Stimulated activated naive CD8-positive, alpha-beta T cell treated with anti-CD3 and anti-CD28 coated beads, Interleukin-15, amount 100 ng/mL, for 72 hours (primary cell): ENCODE measurements at regions not wholly inside any gene's neighbourhood (a gene's known extent, or its start where the extent isn't known, plus 50 kb on each side); places are given as distances from the start of the nearest gene placed in this dataset.
"Not testable (repeated sequence)": the region's sequence is repeated elsewhere in the genome, so short reads cannot be mapped to it uniquely, and the experiment has no call there.

Experiments
- ATAC-seq: fragments of 150-1000 bp; cut with Tn5 transposase; 2 replicates; pipeline ENCODE4 v1.10.0; 2021; ENCODE audit warnings: mild to moderate bottlenecking, moderate library complexity
- DNase-seq, 2 donors: peaks; one replicate each; pipeline ENCODE4 v3.0.0; 2021 to 2022
- H3K27ac Mint-ChIP-seq, 2 donors: one replicate each; pipeline ENCODE4 v1.8.0; 2022; ENCODE audit warnings: mild to moderate bottlenecking in 2 of 2, mixed read lengths in 2 of 2, moderate library complexity in 2 of 2
- H3K27me3 Mint-ChIP-seq: one replicate; pipeline ENCODE4 v1.8.0; 2022; ENCODE audit warnings: mixed read lengths
- H3K4me1 Mint-ChIP-seq: one replicate; pipeline ENCODE4 v1.8.0; 2022; ENCODE audit warnings: mild to moderate bottlenecking, mixed read lengths
- H3K4me3 Mint-ChIP-seq, 2 donors: one replicate each; pipeline ENCODE4 v1.8.0; 2022; ENCODE audit warnings: mild to moderate bottlenecking in 2 of 2, mixed read lengths in 2 of 2, moderate library complexity in 1 of 2
- H3K9me3 Mint-ChIP-seq, 2 donors: one replicate each; pipeline ENCODE4 v1.8.0; 2022; ENCODE audit warnings: mixed read lengths in 2 of 2

DNA sequence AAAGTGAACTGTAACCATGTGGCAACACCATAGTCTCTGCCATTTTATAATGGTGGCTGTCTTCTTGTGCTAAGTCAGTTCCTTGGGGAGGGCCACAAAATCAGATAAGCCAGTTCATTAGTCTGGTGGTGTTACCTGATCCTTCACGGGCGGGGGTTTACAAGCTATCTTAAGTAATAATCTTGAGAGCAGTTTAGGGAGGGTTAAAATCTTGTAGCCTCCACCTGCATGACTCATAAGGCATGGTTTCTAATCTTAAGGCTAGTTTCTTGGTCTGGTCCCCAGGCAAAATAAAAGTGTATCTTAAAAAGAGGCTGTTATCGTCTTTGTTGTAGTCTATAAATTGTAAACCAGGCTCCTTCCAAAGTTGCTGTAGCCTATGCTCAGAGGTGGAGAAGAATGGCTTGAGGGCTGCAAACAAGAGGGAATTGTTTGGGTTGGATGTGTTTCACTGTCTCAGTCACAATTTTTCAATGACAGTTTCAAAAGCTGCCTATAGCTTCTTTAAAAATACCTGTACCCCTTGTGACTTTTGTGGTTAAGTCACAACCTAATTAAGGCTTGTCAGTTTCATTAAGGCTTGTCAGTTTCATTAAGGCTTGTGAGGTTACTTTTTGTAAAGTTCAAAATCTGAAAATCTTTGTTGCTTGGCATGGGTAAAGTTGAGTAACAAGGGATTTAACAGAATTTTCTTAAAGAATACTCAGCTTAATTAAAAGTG lies 135.7 kb downstream of the RPS4Y2 start:
- ATAC-seq (peak; percentile 68), DNase-seq (no peak)
- Mint-ChIP-seq H3K27ac (no peak overlapping the region), H3K27me3 (no peaks in the 10 kb centered on the region), H3K9me3 (peaks cover 0 to 5% of the 10 kb centered on the region in 2 donors), H3K4me1 (peaks cover 10% of the 10 kb centered on the region), H3K4me3 (peak overlapping the region in 1 of 2 donors; percentile 18)

DNA sequence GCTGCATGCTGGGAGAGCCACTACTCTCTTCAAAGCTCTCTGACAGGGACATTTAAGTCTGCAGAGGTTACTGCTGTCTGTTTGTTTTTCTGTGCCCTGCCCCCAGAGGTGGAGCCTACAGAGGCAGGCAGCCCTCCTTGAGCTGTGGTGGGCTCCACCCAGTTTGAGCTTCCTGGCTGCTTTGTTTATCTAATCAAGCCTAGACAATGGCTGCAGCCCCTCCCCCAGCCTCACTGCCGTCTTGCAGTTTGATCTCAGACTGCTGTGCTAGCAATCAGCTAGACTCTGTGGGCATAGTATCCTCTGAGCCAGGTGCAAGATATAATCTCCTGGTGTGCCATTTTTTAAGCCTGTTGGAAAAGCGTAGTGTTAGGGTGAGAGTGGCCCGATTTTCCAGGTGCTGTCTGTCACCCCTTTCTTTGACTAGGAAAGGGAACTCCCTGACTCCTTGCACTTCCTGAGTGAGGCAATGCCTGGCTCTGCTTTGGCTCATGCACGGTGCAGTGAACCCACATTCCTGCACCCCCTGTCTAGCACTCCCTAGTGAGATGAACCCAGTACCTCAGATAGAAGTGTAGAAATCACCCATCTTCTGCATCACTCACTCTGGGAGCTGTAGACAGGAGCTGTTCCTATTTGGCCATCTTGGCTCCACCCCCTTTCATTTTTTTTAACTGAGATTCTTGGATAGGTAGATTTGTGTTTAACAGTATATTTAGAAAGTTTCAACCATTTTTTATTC lies 169.6 kb downstream of the RPS4Y2 start:
- Mint-ChIP-seq H3K4me3 (peak overlapping the region; percentile 45 to 63), H3K4me1 (peaks cover 13% of the 10 kb centered on the region), H3K9me3 (peaks cover 29 to 43% of the 10 kb centered on the region in 2 donors)
- not testable (repeated sequence) for H3K27me3 Mint-ChIP-seq, ATAC-seq, H3K27ac Mint-ChIP-seq
- DNase-seq: peak; percentile 0 to 15

DNA sequence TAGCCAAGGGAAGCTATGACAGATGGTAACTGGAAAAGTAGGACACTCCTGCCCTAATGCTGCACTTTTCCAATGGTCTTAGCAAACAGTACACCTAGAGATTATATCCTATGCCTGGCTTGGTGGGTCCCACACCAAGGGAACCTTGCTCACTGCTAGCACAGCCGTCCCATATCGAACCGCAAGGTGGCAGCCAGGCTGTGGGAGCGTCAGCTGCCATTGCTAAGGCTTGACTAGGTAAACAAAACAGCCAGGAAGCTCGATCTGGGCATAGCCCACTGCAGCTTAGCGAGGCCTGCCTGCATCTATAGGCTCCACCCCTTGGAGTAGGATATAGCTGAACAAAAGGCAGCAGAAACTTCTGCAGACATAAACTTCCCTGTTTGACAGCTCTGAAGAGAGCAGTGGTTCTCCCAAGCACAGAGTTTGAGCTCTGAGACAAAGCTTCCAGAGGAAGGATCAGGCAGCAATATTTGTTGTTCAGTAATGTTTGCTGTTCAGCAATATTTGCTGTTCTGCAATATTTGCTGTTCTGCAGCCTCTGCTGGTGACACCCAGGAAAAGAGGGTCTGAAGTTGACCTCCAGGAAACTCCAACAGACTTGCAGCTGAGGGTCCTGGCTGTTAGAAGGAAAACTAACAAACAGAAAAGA lies 173.9 kb downstream of the RPS4Y2 start:
- DNase-seq (no peak), ATAC-seq (no peak)
- Mint-ChIP-seq H3K27me3 (no peaks in the 10 kb centered on the region), H3K4me1 (peaks cover 10% of the 10 kb centered on the region), H3K27ac (no peak overlapping the region), H3K4me3 (no peak overlapping the region), H3K9me3 (peaks cover 15 to 27% of the 10 kb centered on the region in 2 donors)

DNA sequence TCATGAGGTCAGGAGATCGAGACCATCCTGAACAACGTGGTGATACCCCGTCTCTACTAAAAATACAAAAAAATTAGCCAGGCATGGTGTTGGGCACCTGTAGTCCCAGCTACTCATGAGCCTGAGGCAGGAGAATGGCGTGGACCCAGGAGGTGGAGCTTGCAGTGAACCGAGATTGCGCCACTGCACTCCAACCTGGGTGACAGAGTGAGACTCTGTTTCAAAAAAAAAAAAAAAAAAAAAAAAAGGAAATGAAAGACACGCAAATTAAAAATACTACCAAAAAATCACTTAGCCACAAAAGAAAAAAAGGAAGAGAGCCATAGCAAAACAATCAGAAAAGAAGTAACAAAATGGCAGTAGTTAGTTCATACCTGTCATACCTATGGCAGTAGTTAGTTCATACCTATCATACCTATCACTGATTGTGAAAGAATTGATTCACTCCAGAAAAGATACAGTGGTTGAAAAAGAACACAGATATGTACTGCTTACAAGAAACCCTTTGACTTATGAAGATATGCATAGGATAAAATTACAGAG lies 180.9 kb downstream of the RPS4Y2 start:
- not testable (repeated sequence) for H3K4me1 Mint-ChIP-seq, H3K4me3 Mint-ChIP-seq, DNase-seq, H3K27me3 Mint-ChIP-seq, ATAC-seq, H3K27ac Mint-ChIP-seq
- peaks cover 15 to 32% of the 10 kb centered on the region in 2 donors for H3K9me3 Mint-ChIP-seq

DNA sequence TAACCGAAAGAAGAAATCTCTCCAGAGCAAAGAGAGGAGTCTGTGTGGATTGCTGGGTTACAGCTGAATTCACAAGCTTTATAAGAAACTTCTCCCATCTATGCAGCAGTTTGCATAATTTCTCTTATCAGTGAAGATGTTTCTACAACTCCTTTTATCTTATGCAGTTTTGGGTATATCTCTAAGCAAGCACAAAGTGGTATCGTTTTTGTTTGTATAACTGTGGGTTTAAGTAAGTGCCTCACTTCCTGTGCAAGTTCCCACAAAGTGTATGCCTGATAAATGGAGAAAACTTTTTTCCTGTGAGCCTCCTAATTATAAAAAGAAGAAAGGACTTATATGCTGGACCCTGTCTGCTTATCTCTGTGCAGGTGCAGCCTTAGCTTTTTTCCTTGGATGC lies 205.6 kb downstream of the RPS4Y2 start:
- H3K4me3 Mint-ChIP-seq: no peak overlapping the region
- ATAC-seq (no peak), DNase-seq (no peak)
- H3K27ac Mint-ChIP-seq: peak overlapping the region in 1 of 2 donors; percentile 23
- H3K9me3 Mint-ChIP-seq: peaks cover 0 to 15% of the 10 kb centered on the region in 2 donors
- no peaks in the 10 kb centered on the region for H3K27me3 Mint-ChIP-seq
- peaks cover 17% of the 10 kb centered on the region for H3K4me1 Mint-ChIP-seq

DNA sequence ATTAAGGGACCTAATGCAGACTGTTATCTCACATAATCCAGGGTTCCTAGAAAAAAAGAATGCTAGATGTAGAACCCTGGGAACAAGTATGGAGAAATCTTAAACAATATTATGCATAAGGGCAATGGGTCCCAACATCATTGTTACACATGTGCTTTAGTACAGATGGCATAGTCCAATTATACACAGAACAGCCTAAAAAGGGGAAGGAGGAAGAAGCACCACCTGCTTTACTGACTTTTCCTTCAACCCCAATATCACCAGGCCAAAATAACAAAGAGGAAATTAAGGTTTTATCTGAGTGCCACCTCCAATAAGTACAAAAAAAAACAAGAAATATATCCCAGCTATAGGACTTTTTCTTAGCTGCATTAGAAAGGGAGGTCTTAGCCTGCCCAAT lies 211.9 kb downstream of the RPS4Y2 start:
- Mint-ChIP-seq H3K27ac (no peak overlapping the region), H3K4me3 (no peak overlapping the region), H3K4me1 (no peaks in the 10 kb centered on the region), H3K9me3 (peaks cover 0 to 15% of the 10 kb centered on the region in 2 donors), H3K27me3 (no peaks in the 10 kb centered on the region)
- ATAC-seq: no peak
- DNase-seq: no peak

DNA sequence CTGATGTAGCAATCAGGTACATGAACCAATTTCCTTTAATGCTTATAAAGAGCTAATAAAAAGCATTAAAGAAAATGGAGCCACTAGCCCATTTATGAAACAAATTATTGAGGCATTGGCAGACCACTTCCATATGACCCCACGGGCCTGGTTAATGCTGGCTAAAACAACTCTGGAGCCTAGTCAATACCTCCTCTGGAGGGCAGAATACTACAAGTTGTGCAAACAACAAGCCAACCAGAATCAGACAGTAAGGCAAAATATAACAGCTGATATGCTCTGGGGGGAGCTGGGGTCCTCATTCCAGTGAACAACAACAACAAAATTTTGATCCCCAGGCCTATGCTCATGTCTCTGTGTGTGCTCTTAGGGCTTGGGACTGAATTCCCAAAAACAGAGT lies 212.3 kb downstream of the RPS4Y2 start:
- Mint-ChIP-seq H3K4me1 (no peaks in the 10 kb centered on the region), H3K9me3 (peaks cover 0 to 15% of the 10 kb centered on the region in 2 donors), H3K4me3 (no peak overlapping the region), H3K27me3 (no peaks in the 10 kb centered on the region), H3K27ac (peak overlapping the region in 1 of 2 donors; percentile 55)
- DNase-seq (no peak), ATAC-seq (peak; percentile 69)

DNA sequence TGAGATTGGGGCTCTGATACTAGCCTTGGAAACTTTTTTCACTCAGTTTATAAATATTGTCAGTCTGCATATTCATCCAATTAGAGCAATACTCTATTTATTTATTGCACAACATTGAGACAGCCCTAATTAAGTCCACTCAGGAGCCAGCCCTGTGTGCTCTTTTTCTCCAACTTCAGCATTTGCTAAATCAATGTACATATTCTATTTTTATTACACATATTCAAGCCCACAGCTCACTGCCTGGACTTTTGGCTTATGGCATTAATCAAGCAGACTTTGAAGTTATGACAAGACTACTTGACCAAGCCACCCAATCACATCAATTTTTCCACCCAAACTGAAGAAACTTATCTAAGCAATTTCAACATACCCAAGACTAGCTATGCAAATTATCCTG lies 215.5 kb downstream of the RPS4Y2 start:
- no peak for DNase-seq
- Mint-ChIP-seq H3K9me3 (no peaks in the 10 kb centered on the region), H3K27me3 (no peaks in the 10 kb centered on the region), H3K27ac (no peak overlapping the region), H3K4me1 (no peaks in the 10 kb centered on the region), H3K4me3 (no peak overlapping the region)
- ATAC-seq: no peak

DNA sequence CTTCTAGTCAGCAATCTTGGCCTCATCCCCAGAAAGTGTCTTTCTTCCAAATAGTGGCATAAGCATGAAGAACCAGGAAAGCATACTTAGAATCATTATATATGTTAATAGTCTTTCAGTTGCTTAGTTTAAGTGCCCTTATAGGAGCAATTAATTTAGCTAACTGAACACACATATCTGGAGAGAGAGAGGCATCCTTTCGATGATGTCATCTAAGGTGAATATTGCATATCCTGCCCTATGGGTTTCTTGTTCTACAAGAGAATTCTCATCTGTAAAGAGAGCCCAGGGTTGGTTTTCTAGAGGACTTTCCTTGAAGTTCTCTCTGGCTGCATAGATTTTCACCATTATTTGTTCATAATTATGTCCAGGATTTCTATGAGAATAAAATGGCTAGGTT lies 230.1 kb downstream of the RPS4Y2 start:
- no peaks in the 10 kb centered on the region for H3K27me3 Mint-ChIP-seq
- peak; percentile 68 for ATAC-seq
- peaks cover 10% of the 10 kb centered on the region for H3K4me1 Mint-ChIP-seq
- no peak for DNase-seq
- peaks cover 0 to 4% of the 10 kb centered on the region in 2 donors for H3K9me3 Mint-ChIP-seq
- H3K4me3 Mint-ChIP-seq: no peak overlapping the region
- peak overlapping the region in 1 of 2 donors; percentile 34 for H3K27ac Mint-ChIP-seq

DNA sequence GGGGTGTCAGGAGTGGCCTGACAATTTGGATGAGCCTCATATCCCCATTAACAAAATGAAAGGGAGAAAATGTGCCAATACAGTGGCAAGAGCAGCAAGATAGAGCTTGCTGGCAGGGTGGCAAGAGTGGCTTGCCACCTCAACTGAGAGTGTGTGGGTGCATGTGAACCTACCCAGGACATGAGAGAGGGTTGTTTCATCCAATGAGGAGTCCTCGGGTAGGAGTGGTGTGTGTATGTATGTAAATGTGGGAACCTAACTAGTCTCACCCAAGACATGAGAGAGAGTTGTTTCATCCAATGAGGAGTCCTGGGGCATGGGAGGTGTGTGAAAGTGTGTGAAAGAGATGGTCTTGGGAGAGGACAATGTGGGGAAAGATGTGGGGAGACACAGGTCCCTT lies 234.2 kb downstream of the RPS4Y2 start:
- DNase-seq: no peak
- H3K27ac Mint-ChIP-seq: no peak overlapping the region
- peak; percentile 77 for ATAC-seq
- H3K9me3 Mint-ChIP-seq: no peaks in the 10 kb centered on the region
- peaks cover 19% of the 10 kb centered on the region for H3K4me1 Mint-ChIP-seq
- H3K27me3 Mint-ChIP-seq: no peaks in the 10 kb centered on the region
- H3K4me3 Mint-ChIP-seq: peak overlapping the region; percentile 21 to 46

DNA sequence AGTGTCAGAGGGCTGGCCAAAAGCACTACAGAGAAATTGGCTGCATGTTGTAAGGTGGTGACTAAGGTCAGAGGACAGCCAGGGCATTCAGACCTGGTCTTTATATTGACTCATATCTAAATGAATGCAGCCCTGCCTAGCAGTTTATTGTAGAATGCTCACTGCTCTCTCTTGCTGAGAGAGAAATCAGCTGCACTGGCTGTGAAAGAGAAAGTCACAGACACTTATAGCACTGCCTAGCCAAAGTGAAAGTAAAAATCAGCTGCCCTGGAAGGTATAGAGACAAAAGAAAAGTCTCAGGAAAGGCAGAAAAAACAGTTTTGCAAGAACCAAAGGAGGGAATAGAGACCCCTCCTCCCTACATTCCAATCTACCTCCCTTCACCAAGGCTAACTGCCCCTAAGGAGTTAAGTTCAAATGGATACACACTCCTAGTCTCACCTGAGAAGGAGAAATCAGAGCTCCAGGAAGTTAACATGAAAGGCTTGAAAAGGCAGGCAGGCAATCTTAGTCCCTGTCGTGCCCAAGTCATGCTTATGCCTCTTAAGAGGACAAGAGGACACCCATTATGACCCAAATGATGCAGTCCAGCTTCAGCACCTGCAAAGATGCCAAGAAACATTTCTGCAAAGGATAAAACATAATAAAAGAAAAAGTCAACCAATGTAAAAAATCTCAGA lies 235.1 kb downstream of the RPS4Y2 start:
- H3K27me3 Mint-ChIP-seq: no peaks in the 10 kb centered on the region
- H3K4me3 Mint-ChIP-seq: peak overlapping the region; percentile 46 to 58
- DNase-seq: no peak
- H3K4me1 Mint-ChIP-seq: peaks cover 19% of the 10 kb centered on the region
- peak overlapping the region in 1 of 2 donors; percentile 49 for H3K27ac Mint-ChIP-seq
- peak; percentile 90 for ATAC-seq
- H3K9me3 Mint-ChIP-seq: no peaks in the 10 kb centered on the region

DNA sequence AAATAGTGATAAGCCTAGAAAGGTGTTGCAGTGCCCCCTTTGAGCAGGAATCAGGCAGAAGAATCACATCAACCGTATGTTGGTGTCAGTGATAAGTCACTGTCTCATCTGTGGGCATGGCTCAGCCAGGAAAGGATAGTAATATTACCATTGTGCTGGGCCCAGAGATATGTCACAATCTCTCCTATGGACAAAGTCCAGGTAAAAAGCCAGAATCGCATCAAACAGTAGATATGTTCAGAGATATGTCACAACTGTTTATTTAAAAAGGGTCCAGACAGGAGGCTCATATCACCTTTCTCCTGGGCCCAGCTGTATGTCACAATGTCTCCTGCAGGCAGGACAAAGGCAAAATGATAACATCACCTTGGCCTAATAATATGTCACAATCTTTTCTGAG lies 241.4 kb downstream of the RPS4Y2 start:
- Mint-ChIP-seq H3K4me1 (peaks cover 26% of the 10 kb centered on the region), H3K9me3 (no peaks in the 10 kb centered on the region), H3K27me3 (no peaks in the 10 kb centered on the region), H3K27ac (no peak overlapping the region), H3K4me3 (peak overlapping the region; percentile 16 to 31)
- no peak for DNase-seq
- no peak for ATAC-seq

DNA sequence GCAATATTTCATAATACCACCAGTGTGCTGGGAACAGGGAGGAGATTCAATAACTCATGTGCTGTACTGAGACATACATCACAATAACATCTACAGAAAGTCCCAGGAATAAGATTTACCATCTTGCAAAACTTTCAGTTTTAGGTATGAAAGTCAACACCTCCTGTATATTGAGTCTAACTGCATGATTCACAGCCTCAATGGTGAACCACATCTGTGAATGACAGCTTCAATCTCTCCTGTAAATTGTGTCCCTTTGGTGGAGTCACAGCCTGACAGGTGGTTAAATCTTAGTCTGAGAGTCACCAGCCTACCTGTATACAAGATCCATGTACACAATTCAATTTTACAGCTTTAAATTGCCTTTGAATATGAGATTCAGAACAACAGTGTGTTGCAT lies 242.1 kb downstream of the RPS4Y2 start:
- DNase-seq: peak in 1 of 2 donors; percentile 60

DNA sequence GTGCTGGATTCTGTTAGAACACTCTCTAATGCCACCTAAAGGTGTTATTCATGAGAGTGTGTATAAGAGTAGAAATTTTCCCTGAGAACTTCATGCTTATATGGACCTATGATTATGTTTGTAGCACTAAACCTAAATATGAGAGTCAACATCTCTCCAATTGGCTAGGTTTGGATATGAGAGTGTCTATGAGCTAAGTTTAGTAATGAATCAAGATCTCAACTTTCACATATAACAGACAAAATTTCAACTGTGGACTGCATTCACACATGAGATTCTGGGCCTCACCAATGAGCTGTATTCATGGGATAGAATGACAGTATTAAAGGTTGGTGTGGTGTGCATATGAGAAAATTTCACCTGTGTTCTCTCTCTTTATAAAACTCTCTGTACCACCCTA lies 242.6 kb downstream of the RPS4Y2 start:
- ATAC-seq (peak; percentile 56), DNase-seq (no peak)
- no peaks in the 10 kb centered on the region for H3K9me3 Mint-ChIP-seq
- no peaks in the 10 kb centered on the region for H3K27me3 Mint-ChIP-seq
- peaks cover 32% of the 10 kb centered on the region for H3K4me1 Mint-ChIP-seq
- H3K4me3 Mint-ChIP-seq: peak overlapping the region in 1 of 2 donors; percentile 17
- H3K27ac Mint-ChIP-seq: no peak overlapping the region

More for the DNA sequence above, 242.1 kb downstream of the RPS4Y2 start:
- no peaks in the 10 kb centered on the region for H3K27me3 Mint-ChIP-seq
- H3K9me3 Mint-ChIP-seq: no peaks in the 10 kb centered on the region
- H3K27ac Mint-ChIP-seq: peak overlapping the region in 1 of 2 donors; percentile 47
- H3K4me3 Mint-ChIP-seq: peak overlapping the region in 1 of 2 donors; percentile 17
- H3K4me1 Mint-ChIP-seq: peaks cover 32% of the 10 kb centered on the region
- peak; percentile 93 for ATAC-seq

DNA sequence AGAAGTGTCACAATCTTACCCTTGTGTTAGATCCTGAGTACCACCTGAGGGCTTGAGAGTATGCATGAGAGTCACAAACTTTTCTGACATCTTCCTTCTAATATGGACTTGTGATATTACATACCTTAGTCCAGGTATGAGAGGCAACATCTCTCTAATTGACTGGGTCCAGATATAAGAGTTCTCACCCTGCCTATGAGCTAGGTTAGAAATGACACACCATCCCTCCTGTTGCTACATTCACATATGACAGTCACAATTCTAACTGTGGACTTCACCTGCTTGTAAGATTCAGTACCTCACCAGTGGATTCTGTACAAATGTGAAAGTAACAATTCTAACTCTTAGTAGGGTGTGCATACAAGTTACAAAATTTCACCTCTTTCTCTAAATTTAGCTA lies 245.2 kb downstream of the RPS4Y2 start:
- no peak overlapping the region for H3K4me3 Mint-ChIP-seq
- peak; percentile 54 for ATAC-seq
- H3K27me3 Mint-ChIP-seq: no peaks in the 10 kb centered on the region
- H3K27ac Mint-ChIP-seq: peak overlapping the region in 1 of 2 donors; percentile 57
- H3K4me1 Mint-ChIP-seq: peaks cover 32% of the 10 kb centered on the region
- H3K9me3 Mint-ChIP-seq: no peaks in the 10 kb centered on the region
- DNase-seq: no peak
